ENCODE measurements at regions not wholly inside any gene's neighbourhood (a gene's known extent, or its start where the extent isn't known, plus 50 kb on each side); places are given as distances from the start of the nearest gene placed in this dataset.

GRCh38 chr1:213820362-213821149 lies 167.2 kb upstream of the PROX1 start:
- intact Hi-C loops (cut with micrococcal nuclease) = no loop called here
- H3K27ac ChIP-seq (ENCODE audit: low read length in 2 of 2) = no peak overlapping the region
- H3K9me3 ChIP-seq (ENCODE audit: control extremely low read depth in 1 of 3, control insufficient read depth in 2 of 3, insufficient read depth in 1 of 3, low read length in 2 of 3) = peaks cover 0 to 6% (median 0%) of the 10 kb centered on the region in 3 donors
- no peaks in the 10 kb centered on the region for H3K27me3 Mint-ChIP-seq
- no peak for ATAC-seq (ENCODE audit: low read depth)
- H3K27me3 ChIP-seq (replicated peaks in 1 of 4; ENCODE audit: control extremely low read depth in 1 of 4, control insufficient read depth in 3 of 4, insufficient read depth in 4 of 4, low read length in 3 of 4) = no peaks in the 10 kb centered on the region
- H4K20me1 ChIP-seq (ENCODE audit: control insufficient read depth, insufficient read depth, low read length, poor library complexity, severe bottlenecking) = no peaks in the 10 kb centered on the region
- DNase-seq = no peak
- H3K4me1 ChIP-seq (ENCODE audit: control insufficient read depth in 2 of 2, insufficient read depth in 2 of 2, low read length in 2 of 2) = no peaks in the 10 kb centered on the region
- CTCF ChIA-PET = no interaction called here
- H3K4me2 ChIP-seq (replicated peaks; ENCODE audit: low read depth, low read length, poor library complexity, severe bottlenecking) = no peak overlapping the region
- no peaks in the 10 kb centered on the region for H3K79me2 ChIP-seq (ENCODE audit: control insufficient read depth, insufficient read depth, low read length)
- H3K9me3 Mint-ChIP-seq (ENCODE audit: insufficient read depth) = no peaks in the 10 kb centered on the region
- H3K27ac Mint-ChIP-seq = no peak overlapping the region
- POLR2A ChIA-PET = no interaction called here
- H3K4me3 ChIP-seq (ENCODE audit: control extremely low read depth in 1 of 5, extremely low read depth in 1 of 5, insufficient read depth in 1 of 5, low read depth in 2 of 5, low read length in 4 of 5) = no peak overlapping the region
- H3K4me1 Mint-ChIP-seq = no peaks in the 10 kb centered on the region
- TF ChIP-seq, protein P1, sequence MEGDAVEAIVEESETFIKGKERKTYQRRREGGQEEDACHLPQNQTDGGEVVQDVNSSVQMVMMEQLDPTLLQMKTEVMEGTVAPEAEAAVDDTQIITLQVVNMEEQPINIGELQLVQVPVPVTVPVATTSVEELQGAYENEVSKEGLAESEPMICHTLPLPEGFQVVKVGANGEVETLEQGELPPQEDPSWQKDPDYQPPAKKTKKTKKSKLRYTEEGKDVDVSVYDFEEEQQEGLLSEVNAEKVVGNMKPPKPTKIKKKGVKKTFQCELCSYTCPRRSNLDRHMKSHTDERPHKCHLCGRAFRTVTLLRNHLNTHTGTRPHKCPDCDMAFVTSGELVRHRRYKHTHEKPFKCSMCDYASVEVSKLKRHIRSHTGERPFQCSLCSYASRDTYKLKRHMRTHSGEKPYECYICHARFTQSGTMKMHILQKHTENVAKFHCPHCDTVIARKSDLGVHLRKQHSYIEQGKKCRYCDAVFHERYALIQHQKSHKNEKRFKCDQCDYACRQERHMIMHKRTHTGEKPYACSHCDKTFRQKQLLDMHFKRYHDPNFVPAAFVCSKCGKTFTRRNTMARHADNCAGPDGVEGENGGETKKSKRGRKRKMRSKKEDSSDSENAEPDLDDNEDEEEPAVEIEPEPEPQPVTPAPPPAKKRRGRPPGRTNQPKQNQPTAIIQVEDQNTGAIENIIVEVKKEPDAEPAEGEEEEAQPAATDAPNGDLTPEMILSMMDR (IDR thresholded peaks at IDR 0.05) = no peak
- no peak for TF ChIP-seq EZH2 (IDR thresholded peaks at IDR 0.05; ENCODE audit: borderline replicate concordance, insufficient read depth, low read depth, low read length, poor library complexity, severe bottlenecking)
- no peak overlapping the region for H3K9ac ChIP-seq (ENCODE audit: low read length)
- WGBS (ENCODE audit: insufficient coverage) = 82% methylated on average over 5 of the region's 9 CpGs
- H3K4me3 Mint-ChIP-seq = no peak overlapping the region
- H3K36me3 ChIP-seq (replicated peaks in 1 of 2; ENCODE audit: control extremely low read depth in 1 of 2, control insufficient read depth in 1 of 2, extremely low read depth in 1 of 2, insufficient read depth in 2 of 2, low read length in 1 of 2) = no peaks in the 10 kb centered on the region
- no peak overlapping the region for H2AFZ ChIP-seq (ENCODE audit: insufficient read depth, low read depth, low read length, poor library complexity, severe bottlenecking)

- no peak overlapping the region for H2AFZ ChIP-seq (ENCODE audit: insufficient read depth, low read depth, low read length, poor library complexity, severe bottlenecking)
- no peaks in the 10 kb centered on the region for H3K79me2 ChIP-seq (ENCODE audit: control insufficient read depth, insufficient read depth, low read length)
- no peak overlapping the region for H3K27ac ChIP-seq (ENCODE audit: low read length in 2 of 2)
- no peaks in the 10 kb centered on the region for H4K20me1 ChIP-seq (ENCODE audit: control insufficient read depth, insufficient read depth, low read length, poor library complexity, severe bottlenecking)
- no peaks in the 10 kb centered on the region for H3K27me3 ChIP-seq (replicated peaks in 1 of 4; ENCODE audit: control extremely low read depth in 1 of 4, control insufficient read depth in 3 of 4, insufficient read depth in 4 of 4, low read length in 3 of 4)
- no peaks in the 10 kb centered on the region for H3K36me3 ChIP-seq (replicated peaks in 1 of 2; ENCODE audit: control extremely low read depth in 1 of 2, control insufficient read depth in 1 of 2, extremely low read depth in 1 of 2, insufficient read depth in 2 of 2, low read length in 1 of 2)
- H3K9me3 Mint-ChIP-seq (ENCODE audit: insufficient read depth) = no peaks in the 10 kb centered on the region
- WGBS (ENCODE audit: insufficient coverage) = 84% methylated on average over 2 of the region's 5 CpGs
- no peaks in the 10 kb centered on the region for H3K4me1 Mint-ChIP-seq
- H3K4me2 ChIP-seq (replicated peaks; ENCODE audit: low read depth, low read length, poor library complexity, severe bottlenecking) = no peak overlapping the region
- no peak for TF ChIP-seq EZH2 (IDR thresholded peaks at IDR 0.05; ENCODE audit: borderline replicate concordance, insufficient read depth, low read depth, low read length, poor library complexity, severe bottlenecking)
- TF ChIP-seq, protein P1 (IDR thresholded peaks at IDR 0.05) = no peak
- H3K27ac Mint-ChIP-seq = no peak overlapping the region
- no peak overlapping the region for H3K4me3 ChIP-seq (ENCODE audit: control extremely low read depth in 1 of 5, extremely low read depth in 1 of 5, insufficient read depth in 1 of 5, low read depth in 2 of 5, low read length in 4 of 5)
- ChIA-PET CTCF (no interaction called here), POLR2A (no interaction called here)
- no peak for ATAC-seq (ENCODE audit: low read depth)
- H3K4me1 ChIP-seq (ENCODE audit: control insufficient read depth in 2 of 2, insufficient read depth in 2 of 2, low read length in 2 of 2) = no peaks in the 10 kb centered on the region
- no peak overlapping the region for H3K9ac ChIP-seq (ENCODE audit: low read length)
- intact Hi-C loops (cut with micrococcal nuclease) = no loop called here
- no peak overlapping the region for H3K4me3 Mint-ChIP-seq
- H3K9me3 ChIP-seq (ENCODE audit: control extremely low read depth in 1 of 3, control insufficient read depth in 2 of 3, insufficient read depth in 1 of 3, low read length in 2 of 3) = peaks cover 0 to 6% (median 0%) of the 10 kb centered on the region in 3 donors
- H3K27me3 Mint-ChIP-seq = no peaks in the 10 kb centered on the region
- no peak for DNase-seq
These were observed 166.4 kb upstream of the PROX1 start for GRCh38 chr1:213821175-213821942.

All from B cell (primary cell).